ENCODE measurements at regions not wholly inside any gene's neighbourhood (a gene's known extent, or its start where the extent isn't known, plus 50 kb on each side); places are given as distances from the start of the nearest gene placed in this dataset.

DNA sequence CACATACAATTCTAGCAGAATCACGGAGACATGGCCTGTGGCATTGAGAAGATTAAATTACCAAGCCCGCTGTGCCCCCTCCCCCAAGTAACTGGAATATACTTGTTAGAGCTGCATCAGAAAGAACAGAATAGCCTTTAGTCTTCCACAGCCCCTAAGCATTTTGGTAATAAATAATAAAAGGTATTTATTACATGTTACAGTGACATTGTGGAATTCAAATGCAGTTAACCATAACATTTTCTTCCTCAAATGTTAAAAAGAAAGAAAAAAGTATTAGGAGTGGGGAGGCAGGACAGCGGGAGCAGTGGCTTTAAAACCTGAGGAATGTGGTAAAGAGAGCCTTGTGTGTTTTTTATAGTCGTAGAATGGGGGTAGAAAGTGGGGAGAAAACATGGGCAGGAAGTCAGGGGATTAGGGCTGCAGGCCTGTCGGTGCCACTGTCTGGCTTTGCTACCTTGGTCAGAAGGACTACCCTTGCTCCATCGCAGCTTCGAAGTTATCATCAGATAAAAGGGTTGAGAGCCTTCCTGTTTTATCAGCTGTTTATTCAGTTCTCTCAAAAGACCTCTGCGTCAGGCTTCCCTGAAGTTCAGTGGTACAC lies 255.9 kb downstream of the MSRB3 start:
- WGBS, 3 donors: 82 to 90% (median 86%) methylated on average over 8 of the region's 8 CpGs
- TF ChIP-seq CTCF (IDR thresholded peaks at IDR 0.05) (no peak), EP300 (IDR thresholded peaks at IDR 0.05) (no peak), POLR2A (IDR thresholded peaks at IDR 0.05) (no peak)
- H3K36me3 ChIP-seq: no peaks in the 10 kb centered on the region
- H3K4me3 ChIP-seq: no peak overlapping the region
- no peaks in the 10 kb centered on the region for H3K4me1 ChIP-seq (ENCODE audit: insufficient read depth)
- H3K27ac ChIP-seq: no peak overlapping the region
- intact Hi-C loops (cut with DNase I): no loop called here
- no peaks in the 10 kb centered on the region for H3K9me3 ChIP-seq
- DNase-seq: no peak
- H3K27me3 ChIP-seq: no peaks in the 10 kb centered on the region

- H3K36me3 ChIP-seq: no peaks in the 10 kb centered on the region
- 91 to 96% (median 93%) methylated on average over 2 of the region's 2 CpGs for whole genome bisulfite sequencing, 3 donors
- H3K27me3 ChIP-seq: no peaks in the 10 kb centered on the region
- no peaks in the 10 kb centered on the region for H3K9me3 ChIP-seq
- no peak overlapping the region for H3K4me3 ChIP-seq
- no peak overlapping the region for H3K27ac ChIP-seq
- H3K4me1 ChIP-seq (ENCODE audit: insufficient read depth): no peaks in the 10 kb centered on the region
- intact Hi-C loops (cut with DNase I): no loop called here
- TF ChIP-seq POLR2A (IDR thresholded peaks at IDR 0.05) (no peak), CTCF (IDR thresholded peaks at IDR 0.05) (no peak), EP300 (IDR thresholded peaks at IDR 0.05) (no peak)
- no peak for DNase-seq
Measured at GRCh38 chr12:65535946-65536345, 257.5 kb downstream of the MSRB3 start.

DNA sequence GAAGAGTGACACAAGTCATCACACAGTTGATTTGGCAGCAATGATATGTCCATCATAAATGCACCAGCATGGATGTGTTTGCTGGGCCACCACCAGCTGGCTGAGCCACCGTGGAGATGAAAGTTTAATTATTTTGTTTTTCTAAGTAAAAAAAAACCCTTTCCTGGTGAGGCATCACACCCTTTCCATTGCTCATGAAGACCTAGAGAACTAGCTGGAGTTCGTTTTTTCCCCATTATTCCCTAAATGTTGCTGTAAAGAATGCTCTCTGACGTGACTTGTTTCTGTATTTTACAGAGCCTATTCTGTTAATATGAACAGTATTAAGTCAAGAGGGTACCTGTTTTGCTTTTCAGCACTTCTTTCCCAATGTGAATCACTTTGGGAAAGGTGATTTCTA lies 257.9 kb downstream of the MSRB3 start:
- TF ChIP-seq EP300 (IDR thresholded peaks at IDR 0.05) (no peak), POLR2A (IDR thresholded peaks at IDR 0.05) (no peak), CTCF (IDR thresholded peaks at IDR 0.05) (no peak)
- Histone ChIP-seq H3K9me3 (no peaks in the 10 kb centered on the region), H3K4me1 (ENCODE audit: insufficient read depth) (no peaks in the 10 kb centered on the region), H3K27me3 (no peaks in the 10 kb centered on the region), H3K36me3 (no peaks in the 10 kb centered on the region), H3K4me3 (no peak overlapping the region), H3K27ac (no peak overlapping the region)
- 54 to 62% (median 54%) methylated on average over 3 of the region's 3 CpGs for WGBS, 3 donors
- intact Hi-C loops (cut with DNase I): no loop called here
- no peak for DNase-seq

DNA sequence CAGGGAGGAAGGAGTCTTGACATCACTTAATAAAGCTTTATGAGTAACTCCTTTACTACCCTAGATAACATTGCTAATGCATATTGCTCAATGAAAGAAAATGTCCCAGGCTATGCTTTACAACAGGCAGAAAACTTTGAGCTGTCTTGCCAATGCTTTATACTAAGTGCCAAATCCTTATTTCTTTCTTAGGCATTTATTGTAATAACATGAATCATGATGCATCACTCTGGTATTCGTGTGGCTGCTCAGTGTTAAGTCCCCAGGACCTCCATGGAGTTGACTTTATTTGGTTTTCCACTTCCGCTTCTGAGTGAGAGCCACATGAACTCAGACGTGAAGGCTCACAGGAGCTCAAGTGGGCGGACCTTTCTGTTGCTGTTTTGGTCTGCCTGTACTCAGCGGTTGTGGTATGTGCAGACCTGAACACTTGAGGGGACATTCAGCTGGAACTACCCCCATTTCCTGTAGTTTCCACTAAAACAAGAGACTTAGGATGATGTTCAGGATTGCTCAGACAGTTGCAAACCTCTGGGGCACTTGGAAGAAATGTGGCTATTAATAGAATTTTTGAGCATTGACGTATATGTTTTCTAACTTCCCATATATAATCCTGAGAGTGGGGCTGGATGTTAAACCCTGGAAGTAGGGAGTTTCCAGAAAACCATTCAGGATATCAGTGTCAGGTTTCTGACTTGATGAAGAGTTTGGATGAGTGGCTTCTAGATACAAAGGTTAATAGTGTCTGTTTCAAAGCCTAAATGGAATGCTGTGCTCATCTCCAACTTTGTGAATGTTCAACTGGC lies 258.6 kb downstream of the MSRB3 start:
- Histone ChIP-seq H3K4me1 (ENCODE audit: insufficient read depth) (no peaks in the 10 kb centered on the region), H3K9me3 (no peaks in the 10 kb centered on the region), H3K27ac (no peak overlapping the region), H3K4me3 (no peak overlapping the region), H3K36me3 (no peaks in the 10 kb centered on the region), H3K27me3 (no peaks in the 10 kb centered on the region)
- intact Hi-C loops (cut with DNase I): no loop called here
- 17 to 22% (median 21%) methylated on average over 6 of the region's 6 CpGs for WGBS, 3 donors
- TF ChIP-seq EP300 (IDR thresholded peaks at IDR 0.05) (no peak), POLR2A (IDR thresholded peaks at IDR 0.05) (no peak), CTCF (IDR thresholded peaks at IDR 0.05) (no peak)
- DNase-seq: no peak
